ENCODE measurements at regions not wholly inside any gene's neighbourhood (a gene's known extent, or its start where the extent isn't known, plus 50 kb on each side); places are given as distances from the start of the nearest gene placed in this dataset.
A peak's percentile ranks its signal among the peaks of the same experiment; 100 is the strongest.

DNA sequence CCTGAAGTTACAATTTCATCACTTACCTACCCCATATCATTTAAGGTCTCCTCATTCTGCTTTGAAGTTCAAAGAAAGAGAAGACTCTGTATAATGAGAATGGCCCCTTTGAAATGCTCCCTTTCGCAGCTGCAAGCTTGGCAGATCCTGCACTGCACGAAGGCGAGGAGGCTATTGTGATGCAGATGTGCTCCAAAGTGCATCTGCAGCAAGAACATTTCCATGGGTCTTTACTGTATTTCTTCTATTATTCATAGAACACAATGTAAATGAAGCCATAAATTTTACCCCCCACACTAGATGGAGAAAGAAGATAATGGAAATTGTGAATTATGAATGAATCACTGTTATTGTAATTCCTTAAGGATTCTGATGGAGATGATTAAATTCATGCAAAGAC lies 178.7 kb downstream of the CHD9NB start:
- DNase-seq (ENCODE audit: low spot score): no peak

DNA sequence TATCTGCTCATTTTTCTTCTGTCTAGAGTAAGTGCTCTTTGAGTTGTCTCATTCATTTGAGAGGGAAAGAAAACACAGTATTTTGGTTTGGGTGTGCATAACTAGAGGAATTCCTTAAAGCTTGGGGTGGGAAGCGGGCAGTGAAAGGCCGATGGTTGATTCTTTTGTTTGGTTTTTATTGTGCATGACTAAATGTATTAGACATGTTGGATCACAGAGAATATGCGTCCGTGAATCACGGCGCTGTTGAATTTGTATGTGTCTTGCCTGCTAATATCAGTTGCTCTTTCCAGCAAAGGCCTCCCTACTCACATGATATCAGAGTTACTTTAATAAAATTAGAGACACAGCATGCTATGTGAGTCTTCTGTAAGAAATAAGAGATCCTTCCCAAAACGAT lies 180.0 kb downstream of the CHD9NB start:
- no peak for DNase-seq (ENCODE audit: low spot score)

DNA sequence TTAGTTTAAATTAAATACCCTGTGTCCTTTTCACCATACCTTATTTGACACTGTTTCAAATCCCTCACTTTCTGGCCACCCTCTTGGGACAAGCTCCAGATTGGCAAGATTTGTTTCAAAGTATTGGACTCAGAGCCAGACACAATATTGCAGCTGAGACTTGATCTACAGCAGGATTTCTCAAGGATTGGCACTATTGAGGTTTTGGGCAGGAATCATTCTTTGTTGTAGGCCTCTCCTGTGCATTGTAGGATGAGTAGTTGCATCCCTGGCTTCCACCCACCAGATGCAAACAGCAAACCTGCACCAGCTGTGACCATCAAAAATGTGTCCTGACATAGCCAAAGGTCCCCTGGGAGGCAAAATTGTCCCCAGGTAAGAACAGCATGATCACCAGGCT lies 181.2 kb downstream of the CHD9NB start:
- no peak for DNase-seq (ENCODE audit: low spot score)

DNA sequence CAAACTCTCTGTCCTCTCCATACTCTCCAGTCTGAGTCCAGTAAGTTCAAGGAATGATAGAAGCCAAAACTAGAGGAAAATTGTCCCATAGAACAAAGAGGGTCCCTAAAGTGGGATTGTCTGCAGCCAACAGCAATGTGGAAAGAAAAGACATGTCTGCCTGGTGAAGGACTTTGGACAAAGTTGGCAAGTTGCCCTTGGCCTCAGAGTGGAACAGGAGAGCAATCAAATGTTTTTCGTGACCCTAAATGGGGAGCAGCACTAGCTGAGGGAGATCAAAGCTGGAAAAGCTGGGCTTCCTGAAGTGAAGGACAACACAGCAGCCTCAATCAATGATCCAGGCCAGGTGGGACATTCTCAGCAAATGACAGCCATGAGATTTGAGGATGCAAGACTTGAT lies 183.5 kb downstream of the CHD9NB start:
- DNase-seq (ENCODE audit: low spot score): no peak

DNA sequence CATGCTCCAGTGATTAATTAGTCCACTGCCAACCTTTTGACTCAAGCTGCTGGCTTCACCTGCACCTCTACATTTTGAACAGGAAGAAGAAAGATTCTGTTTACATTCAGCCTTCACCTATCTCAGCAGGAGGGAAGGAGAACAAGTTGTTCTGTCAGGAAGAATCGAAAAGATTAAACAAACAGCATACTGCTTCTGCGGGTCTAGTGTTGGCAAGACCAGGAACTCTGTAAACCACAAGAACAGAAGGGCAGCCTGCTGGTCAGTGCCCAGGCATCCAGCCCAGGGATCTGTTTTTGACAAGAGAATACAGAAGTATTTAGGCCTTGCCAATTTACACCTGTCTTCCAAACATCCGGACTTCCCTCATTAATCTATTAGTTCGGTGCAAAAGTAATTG lies 189.7 kb downstream of the CHD9NB start:
- DNase-seq (ENCODE audit: low spot score): no peak

DNA sequence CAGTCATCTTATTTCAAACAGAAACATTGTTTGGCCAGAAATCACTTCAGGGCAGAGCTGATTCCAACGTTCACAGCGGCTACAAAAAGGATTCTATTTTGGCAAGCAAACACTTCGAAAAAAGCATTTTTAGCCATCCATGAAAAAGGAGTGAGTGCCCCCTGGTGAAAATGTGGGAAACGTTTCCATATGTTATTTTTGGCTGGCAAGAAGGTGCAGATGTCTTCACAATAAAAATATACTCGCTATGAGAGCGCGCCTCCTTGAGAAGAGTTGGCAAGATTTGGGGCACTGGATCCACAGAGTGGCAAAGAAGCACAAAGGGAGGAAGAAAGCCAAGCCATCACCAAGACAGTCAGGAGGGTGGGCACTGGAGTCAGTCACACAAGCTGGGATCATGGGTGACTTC lies 191.1 kb downstream of the CHD9NB start:
- peak; percentile 58 for DNase-seq (ENCODE audit: low spot score)

DNA sequence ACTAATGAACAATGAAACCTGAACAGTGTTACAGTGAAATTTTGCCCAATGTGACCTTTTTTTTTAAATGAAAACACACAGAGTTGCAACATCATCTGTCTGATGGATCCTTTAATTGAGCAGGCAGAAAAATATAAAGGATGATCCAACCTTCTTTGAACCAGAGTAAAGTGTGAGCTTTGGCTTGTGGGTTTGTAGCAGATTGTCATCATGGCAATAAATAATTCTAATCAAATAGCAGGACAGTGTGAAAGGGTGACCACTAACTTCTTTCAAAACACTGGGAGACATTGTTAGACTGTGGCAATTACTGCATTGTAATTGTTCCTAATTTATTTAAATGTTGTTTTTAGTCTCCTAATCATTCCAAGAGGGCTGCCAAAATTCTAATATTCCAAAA lies 197.2 kb downstream of the CHD9NB start:
- DNase-seq (ENCODE audit: low spot score): no peak

DNA sequence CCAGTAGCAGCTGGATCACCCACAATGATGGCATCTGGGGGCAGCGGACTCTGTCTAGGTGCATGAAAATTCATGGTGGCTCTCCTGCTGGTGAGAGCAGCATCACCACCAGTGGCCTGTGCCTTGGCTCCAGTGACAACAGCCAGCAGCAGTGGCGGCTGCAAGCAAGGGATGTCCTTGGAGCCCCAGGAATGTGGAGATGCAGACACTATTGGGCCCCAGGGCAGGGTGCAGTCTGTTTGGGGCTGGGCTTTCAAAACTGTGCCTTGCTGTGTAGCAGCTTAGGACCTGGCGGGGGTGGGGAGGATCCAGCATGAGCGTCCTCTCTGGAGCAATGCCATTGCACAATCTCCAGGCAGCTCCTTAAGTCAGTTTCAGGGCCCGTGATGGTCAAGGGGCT lies 199.7 kb downstream of the CHD9NB start:
- no peak for DNase-seq (ENCODE audit: low spot score)

DNA sequence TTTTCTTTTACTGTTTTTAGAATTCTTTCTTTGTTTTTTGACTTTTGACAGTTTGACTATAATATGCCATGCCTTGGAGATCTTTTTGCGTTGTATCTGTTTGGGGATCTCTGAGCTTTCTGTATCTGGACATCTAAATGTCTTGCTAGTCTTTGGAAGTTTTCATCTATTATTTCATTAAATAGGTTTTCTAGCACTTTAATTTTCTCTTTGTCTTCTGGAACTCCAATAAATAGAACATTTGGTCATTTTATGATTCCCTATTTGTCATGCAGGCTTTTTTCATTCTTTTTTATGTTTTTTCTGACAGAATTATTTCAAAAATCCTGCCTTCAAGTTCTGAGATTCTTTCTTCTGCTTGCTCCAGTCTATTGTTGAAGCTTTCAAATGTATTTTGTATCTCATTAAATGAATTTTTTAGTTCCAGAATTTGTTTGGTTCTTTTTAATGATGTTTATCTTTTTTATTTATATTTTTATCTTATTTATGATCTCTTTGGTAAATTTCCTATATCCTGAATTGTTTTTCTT lies 201.4 kb downstream of the CHD9NB start:
- no peak for DNase-seq (ENCODE audit: low spot score)

DNA sequence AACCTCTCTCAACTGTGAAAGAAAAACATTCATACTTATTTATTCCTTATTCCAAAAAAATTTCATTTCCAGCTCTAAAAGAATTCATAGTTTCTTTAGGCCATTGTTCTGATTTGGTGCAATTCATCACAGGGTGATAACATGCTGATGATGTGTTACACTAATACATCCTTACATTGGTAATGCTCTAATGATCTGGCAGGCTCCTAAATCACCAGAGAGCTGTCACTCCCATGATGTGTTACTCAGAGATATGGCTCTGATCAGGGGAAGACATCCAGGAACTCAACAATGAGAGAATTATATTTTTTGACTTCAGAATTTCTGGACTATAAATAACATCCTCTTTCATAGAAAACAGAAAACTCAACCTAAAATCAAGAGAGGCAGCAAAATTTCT lies 209.3 kb downstream of the CHD9NB start:
- no peak for DNase-seq (ENCODE audit: low spot score)

DNA sequence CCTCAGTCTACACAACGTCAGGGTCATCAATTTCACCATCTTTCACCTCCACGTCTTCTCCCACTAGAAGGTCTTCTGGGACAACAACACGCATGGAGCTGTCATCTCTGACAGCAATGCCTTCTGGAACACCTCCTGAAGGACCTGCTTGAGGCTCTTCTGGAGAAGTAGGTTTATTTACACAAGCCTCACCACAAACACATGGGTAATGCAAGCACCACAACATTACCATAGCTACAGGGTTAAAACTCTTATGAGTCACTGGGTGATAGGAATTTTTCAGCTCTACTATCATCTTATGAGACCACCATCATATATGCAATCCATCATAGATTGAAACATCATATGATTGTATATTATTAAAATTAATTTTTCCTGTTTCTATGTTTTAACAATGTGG lies 215.4 kb downstream of the CHD9NB start:
- no peak for DNase-seq (ENCODE audit: low spot score)

DNA sequence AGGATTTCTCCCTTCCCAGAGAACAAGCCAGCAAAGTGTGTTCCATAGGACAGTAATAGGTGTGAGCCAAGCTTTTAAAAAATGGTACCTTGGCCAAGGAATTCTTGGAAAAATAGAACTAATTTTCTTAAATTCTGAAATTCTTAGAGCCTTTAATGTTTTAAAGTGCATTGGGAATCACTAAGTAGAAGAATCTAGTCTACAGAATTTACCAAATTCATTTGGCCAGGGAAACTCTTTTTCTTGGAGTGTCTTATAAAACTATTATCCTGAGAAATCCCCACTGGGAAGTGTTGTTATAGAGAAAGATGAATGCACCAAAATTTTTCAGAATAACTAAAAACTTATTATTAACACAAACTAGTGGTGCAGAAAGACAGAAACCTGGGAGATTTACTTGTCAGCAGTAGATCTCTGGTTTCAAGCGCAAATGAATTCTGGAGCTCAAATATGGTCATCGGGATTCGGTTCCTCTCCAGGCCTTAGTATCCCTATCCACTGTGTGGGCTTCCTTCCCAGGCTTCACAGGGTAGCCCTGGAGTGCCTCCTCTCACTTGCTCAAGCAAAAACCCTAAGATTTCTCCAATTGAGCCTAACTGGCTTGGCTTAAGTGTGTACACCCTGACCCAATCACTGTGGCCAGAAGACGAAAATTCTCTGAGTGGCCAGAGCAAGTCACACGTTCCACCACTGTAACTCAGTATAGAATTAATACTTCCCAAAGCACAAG lies 217.8 kb downstream of the CHD9NB start:
- DNase-seq (ENCODE audit: low spot score): no peak

DNA sequence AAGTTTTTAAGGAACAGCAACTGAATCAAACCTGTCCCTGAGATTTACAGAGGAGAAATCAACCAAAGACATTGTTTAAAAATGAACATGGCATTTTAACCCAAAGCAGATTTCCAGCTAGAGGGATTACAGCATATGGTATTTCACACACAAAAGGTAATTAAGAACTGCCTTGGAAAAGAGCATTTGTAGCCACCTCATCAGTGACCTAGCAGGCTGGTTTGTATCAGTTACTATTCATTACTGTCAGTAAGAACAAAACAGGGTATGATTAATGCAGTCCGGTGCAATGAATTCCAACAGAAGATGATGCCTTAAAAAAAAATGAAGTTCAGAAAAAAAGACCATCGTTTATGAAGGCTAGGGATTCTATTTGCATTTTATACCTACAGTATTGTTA lies 219.9 kb downstream of the CHD9NB start:
- DNase-seq (ENCODE audit: low spot score): no peak

DNA sequence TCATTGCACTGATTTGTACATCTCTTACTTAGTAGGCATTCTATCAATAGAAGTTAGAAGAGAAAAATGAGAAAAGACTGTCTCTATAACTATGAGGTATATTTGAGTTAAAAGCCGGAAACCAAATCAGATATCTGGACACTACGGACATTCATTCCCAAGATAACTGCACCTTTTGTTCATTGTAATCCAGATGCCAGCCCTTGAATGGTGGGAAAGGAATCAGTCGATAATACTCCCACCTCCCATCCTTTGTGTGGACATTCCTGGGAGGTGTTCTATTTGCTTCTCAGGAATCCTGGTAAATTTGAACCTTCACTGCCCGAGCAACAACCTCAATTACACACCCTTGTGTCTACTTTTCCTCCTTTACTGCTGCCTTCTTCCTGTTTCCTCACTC lies 225.2 kb downstream of the CHD9NB start:
- no peak for DNase-seq (ENCODE audit: low spot score)

DNA sequence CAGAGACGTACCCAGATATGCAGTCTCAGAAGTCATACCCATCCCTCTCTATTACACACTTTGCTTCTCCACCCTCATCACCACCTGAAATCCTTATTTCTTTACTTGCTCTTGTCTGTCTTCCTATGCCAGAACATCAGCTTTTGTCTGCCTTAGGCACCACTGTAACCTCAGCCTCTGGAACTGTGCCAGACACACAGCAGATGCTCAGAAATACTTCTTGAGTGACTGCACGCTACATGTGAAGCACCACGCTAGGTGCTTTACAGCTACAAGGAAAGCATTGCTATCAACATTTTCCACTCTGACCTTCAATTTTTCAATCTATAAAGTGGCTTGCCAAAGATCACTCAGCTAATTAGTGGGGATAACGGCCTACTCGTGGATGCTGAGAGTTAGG lies 226.8 kb downstream of the CHD9NB start:
- peak; percentile 50 for DNase-seq (ENCODE audit: low spot score)

DNA sequence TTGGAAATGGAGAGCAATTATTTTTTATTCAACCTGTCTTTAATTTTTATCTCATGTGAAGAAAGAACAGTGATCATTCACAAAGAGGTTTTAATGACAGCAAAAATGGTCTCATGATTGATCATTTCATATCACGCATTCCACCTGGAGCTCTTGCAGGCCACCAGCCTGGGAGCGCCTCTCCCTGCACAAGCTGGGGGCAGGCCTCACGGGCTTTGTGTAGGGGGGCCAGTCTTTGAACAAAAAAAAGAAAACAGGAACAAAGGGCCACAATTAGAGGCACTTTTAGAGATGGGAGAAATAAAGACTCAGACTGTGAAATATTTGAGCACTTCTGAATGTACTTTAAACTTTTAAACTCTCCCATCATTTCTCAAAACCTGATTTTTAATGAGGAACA lies 232.9 kb downstream of the CHD9NB start:
- no peak for DNase-seq (ENCODE audit: low spot score)

DNA sequence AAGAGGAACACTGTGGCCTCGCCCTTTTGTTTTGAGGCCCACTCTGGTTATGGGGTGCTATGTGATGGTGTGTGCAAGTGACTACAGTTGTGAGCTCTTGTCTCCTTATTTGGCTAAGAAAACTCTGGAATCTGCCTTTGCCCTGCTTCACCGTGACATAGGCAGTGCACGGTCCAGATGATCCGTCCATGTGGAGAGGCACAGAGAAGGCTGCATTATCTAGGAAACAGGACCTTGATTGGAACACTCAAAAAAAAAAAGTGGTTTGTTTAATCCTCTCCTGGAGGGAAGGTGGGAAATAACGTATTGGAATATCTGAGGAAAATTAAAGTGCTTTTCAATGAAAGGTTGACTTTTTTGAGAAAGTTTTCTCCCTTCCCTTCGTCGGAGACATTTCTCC lies 233.3 kb downstream of the CHD9NB start:
- no peak for DNase-seq (ENCODE audit: low spot score)

DNA sequence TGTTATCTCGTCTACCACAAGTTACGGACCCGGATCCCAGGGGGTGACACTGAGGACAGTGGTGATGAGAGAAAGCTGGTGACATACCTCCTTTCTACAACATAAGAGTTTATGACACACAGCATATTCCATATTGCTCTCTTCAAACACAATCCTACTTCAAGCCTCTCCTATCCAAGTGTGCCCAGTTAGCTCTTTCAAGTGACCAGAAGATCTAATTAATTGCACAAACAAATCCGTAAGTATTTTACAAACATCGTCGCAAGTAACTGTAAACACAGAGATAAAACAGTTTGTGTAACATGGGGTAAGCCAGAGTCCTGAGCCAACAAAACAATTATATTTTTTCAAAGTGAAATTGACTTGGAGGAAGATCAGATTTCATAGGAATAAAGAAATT lies 235.0 kb downstream of the CHD9NB start:
- no peak for DNase-seq (ENCODE audit: low spot score)

DNA sequence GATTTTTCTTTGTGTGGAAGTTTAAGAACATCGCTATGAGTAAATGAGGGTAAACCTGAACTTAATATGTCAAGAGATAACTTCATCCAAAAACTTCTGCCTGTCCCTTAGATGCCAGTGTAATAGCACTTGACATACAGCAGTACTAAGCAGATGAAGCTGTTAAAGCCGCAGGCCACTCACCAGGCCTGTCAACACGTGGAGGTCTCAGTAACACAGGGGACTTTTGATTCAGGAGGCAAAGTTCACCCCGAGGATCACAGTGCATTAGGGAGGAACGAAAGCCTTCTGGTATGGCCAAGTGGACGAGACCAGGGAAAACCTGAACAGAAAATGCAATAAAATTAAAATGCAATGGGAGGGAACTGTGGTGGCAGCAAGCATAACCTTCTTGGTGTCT lies 235.7 kb downstream of the CHD9NB start:
- no peak for DNase-seq (ENCODE audit: low spot score)

DNA sequence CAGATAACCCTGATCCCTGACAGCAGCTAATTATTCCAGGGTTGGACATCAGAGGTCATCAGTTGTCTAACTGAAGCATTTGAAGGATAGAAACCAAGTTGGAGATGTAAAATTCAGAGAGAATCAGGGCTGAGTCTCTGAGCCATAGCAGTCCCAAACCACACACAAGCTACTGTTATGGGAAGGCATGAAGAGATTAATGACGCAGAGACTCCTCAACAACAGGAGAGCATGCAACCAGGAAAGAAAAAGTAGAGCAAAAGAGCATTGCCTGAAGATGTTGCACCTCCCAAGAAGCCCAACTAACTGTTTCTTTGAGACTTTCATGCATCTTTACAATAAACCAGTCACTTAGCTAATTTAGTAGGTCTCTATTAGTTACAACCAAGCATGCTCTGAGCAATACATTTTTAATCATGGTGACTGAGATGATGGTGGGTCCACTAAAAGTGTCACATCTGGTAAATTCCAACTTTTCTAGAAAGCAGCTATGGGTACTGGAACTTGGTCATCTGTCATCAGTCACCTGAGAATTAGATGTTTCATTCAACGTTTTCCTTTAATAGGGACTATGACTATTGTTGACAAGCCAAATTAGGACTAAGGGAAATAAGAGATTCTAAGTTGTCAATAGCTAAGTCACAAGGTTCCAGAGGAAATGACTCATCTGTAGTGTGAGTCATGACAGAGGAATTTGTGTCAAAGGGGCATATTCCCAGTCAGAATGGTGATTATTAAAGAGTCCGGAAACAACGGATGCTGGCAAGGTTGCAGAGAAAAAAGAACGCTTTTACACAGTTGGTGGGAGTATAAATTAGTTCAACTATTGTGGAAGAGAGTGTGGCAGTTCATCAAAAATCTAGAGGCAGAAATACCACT lies 239.8 kb downstream of the CHD9NB start:
- DNase-seq (ENCODE audit: low spot score): no peak

DNA sequence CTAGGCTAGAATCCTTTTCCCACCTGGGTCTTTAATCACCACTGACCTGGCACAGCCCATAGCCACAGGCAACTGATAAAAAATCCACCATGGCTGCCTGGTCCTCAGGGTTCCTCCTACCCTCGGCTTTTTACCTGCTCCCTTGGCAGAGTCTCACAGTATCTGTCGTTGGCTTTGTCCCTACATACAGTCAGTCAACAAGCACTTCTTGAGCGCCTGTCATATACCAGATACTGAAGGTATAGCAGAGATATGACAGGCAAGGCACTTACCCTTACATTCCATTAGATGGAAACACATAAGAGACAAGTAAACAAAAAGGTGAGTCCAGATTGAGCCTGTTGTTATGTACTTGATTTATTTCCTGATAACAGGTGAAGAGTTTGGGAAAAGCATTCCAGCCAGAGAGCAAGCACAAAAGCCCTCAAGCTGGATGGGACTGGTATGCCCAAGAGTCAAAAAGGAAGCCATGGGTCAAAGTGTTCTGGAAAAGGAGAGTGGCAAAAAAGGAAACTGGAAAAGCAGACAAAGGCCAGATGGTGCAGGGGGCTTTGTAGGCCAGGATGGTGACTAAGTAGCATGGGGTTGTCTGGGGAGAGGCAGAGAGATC lies 247.0 kb downstream of the CHD9NB start:
- DNase-seq (ENCODE audit: low spot score): no peak

DNA sequence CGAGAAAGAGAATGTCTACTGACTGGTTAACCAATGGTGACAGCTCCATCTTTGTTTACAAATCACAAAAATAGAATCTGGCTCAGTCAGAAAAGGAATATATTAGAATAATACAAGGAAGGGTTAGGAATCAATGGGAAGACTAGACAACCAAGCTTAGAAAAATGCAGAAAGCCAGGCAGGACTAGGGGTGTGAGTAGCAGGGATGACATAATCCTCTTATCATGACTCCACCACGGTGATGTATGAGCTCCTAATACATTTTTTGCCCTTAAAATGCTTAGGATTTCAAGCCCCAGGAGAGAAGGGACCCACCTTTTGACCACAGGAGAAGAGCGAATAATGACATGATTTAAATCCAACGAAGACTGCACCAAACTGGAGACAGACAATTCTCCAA lies 252.3 kb downstream of the CHD9NB start:
- DNase-seq (ENCODE audit: low spot score): no peak

DNA sequence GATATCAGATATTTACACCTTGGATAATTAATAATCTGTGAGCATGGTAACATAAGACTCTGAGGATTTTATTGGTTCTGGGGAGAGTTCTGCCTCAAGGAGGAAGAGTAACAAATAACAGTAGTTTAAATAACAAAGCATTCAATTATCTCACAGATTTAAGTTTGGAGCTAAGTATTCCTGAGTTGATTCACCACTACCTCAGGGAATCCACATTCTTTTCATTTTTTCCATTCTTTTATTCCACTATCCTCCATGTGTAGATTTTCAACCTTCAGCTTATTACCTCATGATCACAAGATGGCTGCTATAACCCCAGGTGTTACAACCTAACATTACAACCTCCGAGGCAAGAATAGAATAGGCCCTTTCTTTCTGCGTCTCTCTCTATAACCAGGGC lies 252.2 kb upstream of the TOX3 start:
- no peak for DNase-seq (ENCODE audit: low spot score)

Measured in umbilical cord (tissue), 1 donor.